NCI-H2227 (cell line): ENCODE measurements at regions not wholly inside any gene's neighbourhood (a gene's known extent, or its start where the extent isn't known, plus 50 kb on each side); places are given as distances from the start of the nearest gene placed in this dataset.
"Not testable (repeated sequence)": the region's sequence is repeated elsewhere in the genome, so short reads cannot be mapped to it uniquely, and the experiment has no call there.

Experiments
- DNase-seq: peaks from one replicate; lab custom pipeline; 2025; ENCODE audit not compliant: unreplicated experiment; lab: John Stamatoyannopoulos, UW

DNA sequence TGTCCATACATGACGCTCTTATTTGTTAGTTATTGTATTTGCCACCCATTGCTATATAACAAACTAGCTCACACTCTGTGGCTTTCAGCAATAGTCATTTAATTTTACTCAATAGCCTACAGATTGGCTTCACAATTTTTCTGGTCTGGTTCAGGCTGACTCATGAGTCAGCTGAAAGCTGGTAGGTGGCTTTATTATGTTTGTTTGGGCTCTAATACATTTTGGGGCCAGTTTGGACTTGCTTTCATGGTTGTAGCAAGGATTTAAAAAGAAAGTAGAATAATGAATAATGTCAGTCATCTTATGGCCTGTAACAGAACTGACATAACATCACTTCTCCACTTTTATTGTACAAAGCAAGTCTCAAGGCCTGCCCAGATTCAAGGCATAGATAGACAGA, 338.7 kb downstream of the LRRIQ3 start:
- no peak for DNase-seq

- DNase-seq: no peak
These were observed 343.4 kb downstream of the LRRIQ3 start for GRCh38 chr1:73854527-73854926.

- DNase-seq: no peak
These were observed 355.5 kb downstream of the LRRIQ3 start for GRCh38 chr1:73842436-73842835.

DNA sequence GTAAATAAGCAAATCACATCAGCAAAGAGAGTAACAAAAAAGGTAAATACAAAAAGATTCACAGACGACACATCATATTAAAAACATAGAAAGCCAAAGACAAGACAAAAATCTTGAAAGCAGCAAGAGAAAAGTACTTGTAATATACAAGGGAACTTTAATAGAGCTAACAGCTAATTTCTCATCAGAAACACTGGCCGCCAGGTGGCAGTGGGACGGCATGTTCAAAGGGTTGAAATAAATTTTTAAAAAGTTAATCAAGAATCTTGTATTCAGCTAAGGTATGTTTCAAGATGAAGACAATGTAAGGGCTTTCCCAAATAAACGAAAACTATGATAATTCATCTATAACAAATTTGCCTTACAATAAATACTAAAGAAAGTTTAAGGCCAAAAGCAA, 358.1 kb downstream of the LRRIQ3 start:
- DNase-seq: no peak

- no peak for DNase-seq
These were observed 365.4 kb downstream of the LRRIQ3 start for GRCh38 chr1:73832276-73833181.

GRCh38 chr1:73827283-73827682, 370.7 kb downstream of the LRRIQ3 start:
- not testable (repeated sequence) for DNase-seq

DNA sequence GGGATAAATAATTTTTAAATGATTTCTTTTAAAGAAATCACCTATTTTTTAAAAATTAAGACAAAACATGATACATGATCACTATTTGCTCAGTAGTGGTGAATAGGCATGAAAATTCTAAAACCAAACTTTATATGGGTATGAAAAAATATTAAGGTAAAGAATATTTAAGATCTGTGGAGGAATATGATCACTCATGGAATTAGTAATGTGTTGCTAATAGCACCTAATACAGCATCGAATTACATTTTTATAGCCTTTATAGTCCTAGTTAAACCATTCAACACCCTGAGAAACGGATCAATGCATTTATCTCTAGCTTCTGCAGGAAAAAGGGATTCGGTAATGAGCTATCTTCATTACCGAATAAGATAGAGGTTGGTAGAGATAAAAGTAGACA, 373.9 kb downstream of the LRRIQ3 start:
- no peak for DNase-seq

- DNase-seq: no peak
These were observed 376.5 kb downstream of the LRRIQ3 start for GRCh38 chr1:73821520-73821919.

GRCh38 chr1:73820843-73821242, 377.1 kb downstream of the LRRIQ3 start:
- no peak for DNase-seq

- DNase-seq: no peak
These were observed 384.3 kb downstream of the LRRIQ3 start for GRCh38 chr1:73813716-73814115.

- DNase-seq: no peak
These were observed 384.7 kb downstream of the LRRIQ3 start for GRCh38 chr1:73813236-73813635.

GRCh38 chr1:73811798-73812197, 386.2 kb downstream of the LRRIQ3 start:
- no peak for DNase-seq

- DNase-seq: no peak
These were observed 393.0 kb downstream of the LRRIQ3 start for GRCh38 chr1:73804935-73805334.

- DNase-seq: no peak
These were observed 394.6 kb downstream of the LRRIQ3 start for GRCh38 chr1:73803380-73803779.

DNA sequence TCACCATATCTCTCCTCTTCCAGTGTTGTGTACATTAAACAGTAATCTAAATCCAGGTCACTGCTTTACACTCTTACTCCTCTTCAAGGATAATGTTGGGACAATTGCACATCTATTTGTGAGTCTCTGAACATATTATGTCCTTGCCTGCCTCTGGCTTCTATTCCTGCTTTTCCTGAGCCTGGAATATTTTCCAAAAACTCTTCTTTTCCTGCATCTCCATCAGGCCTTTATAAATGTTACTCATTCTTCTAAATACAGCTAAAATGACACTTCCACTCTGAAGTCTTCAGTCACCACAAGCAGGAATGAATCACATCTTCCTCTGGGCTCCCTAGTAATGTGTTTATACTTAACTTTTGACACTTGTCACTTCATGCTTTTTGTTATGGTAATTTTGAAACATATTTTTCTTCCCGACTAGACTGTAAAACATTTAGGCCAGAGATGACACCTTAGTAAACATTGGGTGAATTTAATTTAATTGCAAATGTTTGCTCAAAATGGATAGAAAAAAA, 396.0 kb downstream of the LRRIQ3 start:
- no peak for DNase-seq

DNA sequence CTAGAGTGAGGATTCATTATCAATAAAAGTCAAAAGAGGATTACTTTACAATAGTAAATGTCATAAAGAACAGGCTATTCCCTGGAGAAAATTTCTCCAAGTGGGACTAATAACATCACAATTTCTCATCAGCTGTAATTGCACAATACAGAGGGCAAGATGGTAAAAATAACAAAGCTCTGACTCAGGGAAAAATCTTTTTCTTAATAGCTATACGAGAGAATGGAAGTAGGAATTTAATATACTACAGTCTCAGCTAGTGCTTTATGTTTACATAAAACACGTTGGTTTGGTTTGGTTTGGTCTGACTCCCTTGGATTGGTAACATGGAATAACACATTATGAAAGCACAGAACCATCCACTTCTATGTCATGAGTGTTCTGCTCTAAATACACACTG, 397.6 kb downstream of the LRRIQ3 start:
- no peak for DNase-seq

DNA sequence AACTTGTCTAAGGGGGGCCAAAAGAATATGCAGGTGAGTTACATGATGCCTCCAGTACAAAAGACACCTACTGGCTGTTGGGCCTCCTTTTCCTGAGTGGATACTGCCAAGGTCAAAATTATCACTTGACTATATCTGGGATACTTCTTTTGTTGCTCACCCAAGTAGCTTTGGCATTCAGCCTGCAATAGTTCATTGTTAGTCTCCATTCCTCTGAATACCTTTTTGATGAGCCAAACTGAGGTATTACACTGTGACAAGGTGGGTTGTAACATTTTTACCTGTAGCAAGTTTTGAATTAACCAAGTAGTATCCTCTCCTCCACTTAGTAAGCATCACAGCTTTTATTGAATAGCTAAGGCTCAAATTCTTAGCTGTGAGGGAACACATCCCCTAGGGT, 408.0 kb downstream of the LRRIQ3 start:
- DNase-seq: no peak

GRCh38 chr1:73784026-73784425, 413.9 kb downstream of the LRRIQ3 start:
- DNase-seq: no peak

DNA sequence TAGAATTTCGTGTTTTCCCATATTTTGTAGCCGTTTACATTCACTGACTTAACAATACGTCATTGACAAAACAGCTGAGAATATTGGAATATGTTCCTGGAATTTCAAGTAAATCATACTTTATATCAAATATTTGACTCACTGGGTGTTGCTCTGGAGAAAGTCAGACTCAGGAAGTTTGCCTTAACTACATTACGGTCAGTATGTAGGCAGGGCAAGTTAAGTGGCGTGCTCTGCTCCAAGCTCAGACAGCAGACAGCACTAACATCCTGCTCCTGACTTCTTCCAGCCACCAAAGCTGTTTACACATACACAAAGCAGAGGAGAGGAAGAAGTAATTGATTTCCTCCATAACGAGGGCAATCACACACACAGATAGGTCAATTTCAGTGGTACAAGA, 414.6 kb downstream of the LRRIQ3 start:
- no peak for DNase-seq

- DNase-seq: no peak
These were observed 415.1 kb downstream of the LRRIQ3 start for GRCh38 chr1:73782901-73783300.

DNA sequence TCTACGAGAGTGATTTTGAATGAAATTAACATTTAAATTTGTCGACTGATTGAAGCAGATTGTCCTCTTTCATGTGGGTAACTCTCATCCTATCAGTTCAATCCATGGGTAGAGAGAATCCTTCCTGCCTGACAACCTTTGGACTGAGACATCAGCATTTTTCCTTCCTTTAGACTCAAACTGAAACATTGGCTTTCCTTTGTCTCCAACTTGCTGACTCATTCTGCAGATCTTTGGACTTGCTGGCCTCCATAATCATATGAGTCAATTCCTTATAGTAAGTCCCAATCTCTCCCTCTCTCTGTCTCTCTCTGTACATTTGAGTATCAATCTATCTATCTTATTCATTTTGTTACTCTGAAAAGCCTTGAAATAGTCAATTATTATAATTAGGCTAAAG, 416.7 kb downstream of the LRRIQ3 start:
- DNase-seq: no peak

GRCh38 chr1:73778471-73778870, 419.5 kb downstream of the LRRIQ3 start:
- no peak for DNase-seq

GRCh38 chr1:73775896-73776295, 422.1 kb downstream of the LRRIQ3 start:
- DNase-seq: no peak
